K562 (cell line): ENCODE measurements at regions not wholly inside any gene's neighbourhood (a gene's known extent, or its start where the extent isn't known, plus 50 kb on each side); places are given as distances from the start of the nearest gene placed in this dataset.

Experiments used
- ATAC-seq: fragments of 200-7000 bp; cut with Tn5 transposase; 3 replicates; pipeline ENCODE4 v1.9.1; 2020; ENCODE audit warnings: moderate library complexity
- BruUV-seq: library from RNA; stranded (reverse); fragments of 400-500 nt; replicated peaks from 2 replicates; lab custom pipeline; 2021; lab: Mats Ljungman, UMichigan
- CTCF ChIA-PET: fragments of 300-600 bp; formaldehyde crosslinking; extraction: SDS; loops from one replicate; lab custom pipeline; 2021; ENCODE audit warnings: low intra/inter-chr PET ratio; lab: Yijun Ruan, JAX
- POLR2A ChIA-PET: fragments of 300-600, 350-650 bp; sonication (Branson Sonifier 250); formaldehyde crosslinking; extraction: SDS; loops from one replicate; lab custom pipeline; 2021; ENCODE audit warnings: antibody characterized with exemption, inconsistent platforms; lab: Yijun Ruan, JAX
- DNase-seq, 4 experiments: peaks; one replicate each; pipeline versions ENCODE4 v3.0.0 to v3.0.0-alpha.2; 2011 to 2018; ENCODE audit warnings: low spot score in 3 of 4, mixed read lengths in 3 of 4; ENCODE audit errors: extremely low read depth in 1 of 4
- FAIRE-seq: peaks from 2 replicates; lab custom pipeline; 2011; peaks lifted over from hg19 to GRCh38; lab: Jason Lieb, UNC
- H2AFZ ChIP-seq: 2 replicates; pipeline ENCODE4 v1.6.0; 2011; ENCODE audit warnings: low read depth, low read length, control low read depth, inconsistent platforms
- H3K27ac ChIP-seq: fragments of 200-600 bp; 3 replicates; pipeline ENCODE4 v1.8.0; 2011; ENCODE audit warnings: low read depth, mild to moderate bottlenecking, control low read depth, inconsistent platforms, low read length, moderate library complexity, mixed read lengths; ENCODE audit errors: extremely low read depth
- H3K27me3 ChIP-seq, 2 experiments: fragments of 300-600 bp in 1 of 2; 2 replicates in 1 of 2; 3 replicates in 1 of 2; pipeline versions ENCODE4 v1.6.0 to v1.8.0; 2011; ENCODE audit warnings: inconsistent platforms in 2 of 2, low read length in 2 of 2, mild to moderate bottlenecking in 1 of 2, mixed read lengths in 1 of 2, moderate library complexity in 1 of 2; ENCODE audit not compliant: control insufficient read depth in 2 of 2, insufficient read depth in 2 of 2
- H3K36me3 ChIP-seq: fragments of 300-600 bp; 3 replicates; pipeline ENCODE4 v1.8.0; 2011; ENCODE audit warnings: mild to moderate bottlenecking, low read length, inconsistent platforms; ENCODE audit not compliant: control insufficient read depth, insufficient read depth
- H3K4me1 ChIP-seq, 2 experiments: fragments of 200-600 bp in 1 of 2; replicated peaks in 1 of 2; 2 replicates in 1 of 2; 3 replicates in 1 of 2; pipeline versions ENCODE4 v1.5.1 to v1.8.0; 2011; ENCODE audit warnings: inconsistent platforms in 2 of 2, low read length in 2 of 2, mild to moderate bottlenecking in 1 of 2, mixed read lengths in 1 of 2, moderate library complexity in 1 of 2; ENCODE audit not compliant: control insufficient read depth in 2 of 2, insufficient read depth in 2 of 2
- H3K4me2 ChIP-seq: 2 replicates; pipeline ENCODE4 v1.6.1; 2011; ENCODE audit warnings: low read length, control low read depth, inconsistent platforms, mixed read lengths; ENCODE audit not compliant: insufficient read depth
- H3K4me3 ChIP-seq: fragments of 200-600 bp; sonication (generic), shearing (Covaris generic); 2 replicates; pipeline ENCODE4 v1.5.1; 2016; ENCODE audit warnings: control low read depth, inconsistent platforms
- H3K79me2 ChIP-seq: fragments of 200-600 bp; 3 replicates; pipeline ENCODE4 v1.8.0; 2011; ENCODE audit warnings: low read length, inconsistent platforms; ENCODE audit not compliant: control insufficient read depth, insufficient read depth
- H3K9ac ChIP-seq, 2 experiments: 2 replicates each; pipeline versions ENCODE4 v1.6.0 to v1.6.1; 2011; ENCODE audit warnings: low read depth in 2 of 2, low read length in 2 of 2, control low read depth in 1 of 2, inconsistent platforms in 1 of 2, mild to moderate bottlenecking in 1 of 2, mixed read lengths in 1 of 2; ENCODE audit not compliant: insufficient read depth in 1 of 2
- H3K9me1 ChIP-seq: one replicate; pipeline ENCODE4 v1.6.0; 2011; ENCODE audit warnings: inconsistent platforms, mild to moderate bottlenecking, low read length, moderate library complexity; ENCODE audit not compliant: control insufficient read depth, insufficient read depth
- H3K9me3 ChIP-seq: replicated peaks from 2 replicates; pipeline ENCODE4 v1.5.1; 2011; ENCODE audit warnings: low read depth, low read length, inconsistent platforms; ENCODE audit not compliant: control insufficient read depth, insufficient read depth
- H4K20me1 ChIP-seq: replicated peaks from 2 replicates; pipeline ENCODE4 v1.6.1; 2011; ENCODE audit warnings: low read length, inconsistent platforms, mixed read lengths; ENCODE audit not compliant: control insufficient read depth, insufficient read depth
- ATF1 ChIP-seq, 2 experiments: fragments of 450-650 bp in 1 of 2; IDR thresholded peaks; 2 replicates each; pipeline ENCODE4 v1.6.1; 2016; ENCODE audit warnings: missing compliant biosample characterization in 1 of 2, missing genetic modification characterization in 1 of 2
- ETV5 ChIP-seq: sonication (generic); formaldehyde crosslinking; IDR thresholded peaks from 2 replicates; pipeline ENCODE4 v1.4.0; 2020; ENCODE audit warnings: low read depth, mild to moderate bottlenecking, missing genetic modification reagents
- PCBP1 ChIP-seq: fragments of 200-400 bp; formaldehyde crosslinking; IDR thresholded peaks from 2 replicates; pipeline ENCODE4 v1.6.1; 2018; ENCODE audit warnings: mild to moderate bottlenecking, low read depth, low read length; ENCODE audit not compliant: poor library complexity, severe bottlenecking
- SREBF1 ChIP-seq: fragments of 150-350 bp; IDR thresholded peaks from 2 replicates; pipeline ENCODE4 v1.6.1; 2014; ENCODE audit warnings: antibody characterized with exemption, low read depth, low read length, borderline replicate concordance
- WGBS: fragments of 100-300 bp; shearing (Covaris generic); methylation state at CpG from one replicate; pipeline ENCODE4 v1.1.6; 2016; ENCODE audit warnings: low coverage, mixed read lengths; ENCODE audit not compliant: insufficient coverage; ENCODE audit errors: missing lambda C conversion rate; 5-methylcytosine and 5-hydroxymethylcytosine counted together
- in situ Hi-C: fragments of 300-500 bp; cut with MboI; formaldehyde crosslinking; loops from 4 replicates; pipeline ENCODE4 v1.15.0; 2018; ENCODE audit warnings: inconsistent platforms, mixed read lengths
- intact Hi-C: fragments of 100-400 bp; cut with micrococcal nuclease; formaldehyde crosslinking; loops from 2 replicates; pipeline ENCODE4 v1.14.2; 2022
- TF ChIP-seq, protein P1 (sequence below), 2 experiments: fragments of 450-650 bp in 1 of 2; sonication (generic) in 1 of 2; formaldehyde crosslinking in 1 of 2; IDR thresholded peaks; 2 replicates each; pipeline versions ENCODE4 v1.7.1 to v1.9.0; 2016 to 2022; ENCODE audit warnings: inconsistent platforms in 1 of 2, mild to moderate bottlenecking in 1 of 2, missing genetic modification reagents in 1 of 2

DNA sequence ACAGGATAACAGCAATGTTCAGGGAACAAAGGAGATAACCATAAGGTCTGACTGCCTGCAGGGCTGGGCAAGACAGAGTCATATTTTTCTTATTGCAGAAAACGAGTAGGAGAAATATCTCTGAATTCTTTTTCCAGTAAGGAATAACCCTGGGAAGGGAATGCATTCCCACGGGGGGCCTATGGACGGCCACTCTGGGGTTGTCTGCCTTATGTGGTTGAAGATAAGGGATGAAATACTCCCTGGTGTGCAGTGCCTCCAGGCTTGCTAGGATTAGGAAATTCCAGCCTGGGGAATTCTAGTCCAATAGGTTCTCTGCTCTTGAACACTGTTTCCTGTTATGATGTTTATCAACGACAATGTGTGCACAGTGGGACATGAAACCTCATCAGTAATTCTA is 185.3 kb upstream of the HSFY2 start:
- no peaks in the 10 kb centered on the region for H3K27me3 ChIP-seq
- H3K4me3 ChIP-seq = no peak overlapping the region
- no peaks in the 10 kb centered on the region for H3K4me1 ChIP-seq
- no peak overlapping the region for H3K9ac ChIP-seq
- ChIA-PET CTCF (no interaction called here), POLR2A (no interaction called here)
- ATAC-seq (no peak), FAIRE-seq (no peak), DNase-seq (no peak)
- no peaks in the 10 kb centered on the region for H4K20me1 ChIP-seq
- no peak overlapping the region for H3K27ac ChIP-seq
- no peak for TF ChIP-seq ATF1 (CRISPR knock-in tag; IDR thresholded peaks at IDR 0.05)
- no peak for TF ChIP-seq ATF1 (tag; IDR thresholded peaks at IDR 0.05)
- no peak for TF ChIP-seq ETV5
- no CpG with 5 or more reads among the region's 4 CpGs for WGBS
- no TSS peak for BruUV-seq
- H3K79me2 ChIP-seq = no peaks in the 10 kb centered on the region
- in situ Hi-C loops = no loop called here
- H3K4me2 ChIP-seq = no peak overlapping the region
- H2AFZ ChIP-seq = no peak overlapping the region
- H3K9me3 ChIP-seq = no peaks in the 10 kb centered on the region
- intact Hi-C loops = no loop called here
- no peaks in the 10 kb centered on the region for H3K36me3 ChIP-seq
- no peaks in the 10 kb centered on the region for H3K9me1 ChIP-seq

DNA sequence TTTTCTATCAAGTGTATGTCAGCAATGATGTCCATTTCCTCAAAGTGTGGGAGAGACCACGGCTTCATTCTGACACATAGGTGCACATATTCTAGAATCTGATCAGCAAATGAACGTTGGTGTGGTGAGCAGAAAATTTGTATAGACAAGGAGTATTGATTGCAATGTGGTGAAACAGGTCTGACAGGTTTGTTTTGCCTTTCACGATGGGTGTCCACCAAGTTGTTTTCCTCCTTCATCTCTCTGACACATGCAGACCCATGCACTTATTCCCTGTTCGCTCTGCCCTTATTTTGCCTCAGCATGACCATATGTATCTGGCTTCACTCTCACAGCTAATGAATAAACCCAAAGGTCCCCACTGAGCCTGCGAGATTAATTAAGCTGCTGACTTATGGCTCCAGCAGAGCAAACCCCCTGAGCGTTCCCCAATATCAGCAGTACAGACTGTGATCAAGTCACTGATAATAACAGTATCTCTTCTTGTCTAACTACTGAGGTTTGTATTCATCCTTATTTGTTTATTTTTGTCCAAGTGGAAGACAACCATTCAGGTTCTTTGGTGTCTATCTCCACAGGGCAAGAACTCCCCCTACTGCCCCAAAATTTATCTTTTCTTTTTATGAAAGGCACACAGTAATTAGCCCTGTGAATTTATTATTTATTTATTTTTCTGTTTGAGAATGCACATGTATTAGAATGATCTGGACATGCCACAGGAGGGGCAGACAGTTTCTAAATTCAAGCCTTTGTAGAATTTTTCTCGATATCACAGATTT is 178.3 kb upstream of the HSFY2 start:
- Histone ChIP-seq H3K4me1 (no peaks in the 10 kb centered on the region), H3K27ac (no peak overlapping the region), H3K9me1 (no peaks in the 10 kb centered on the region), H2AFZ (no peak overlapping the region), H3K4me2 (no peak overlapping the region), H3K9me3 (no peaks in the 10 kb centered on the region), H3K27me3 (no peaks in the 10 kb centered on the region), H3K36me3 (no peaks in the 10 kb centered on the region), H4K20me1 (no peaks in the 10 kb centered on the region), H3K79me2 (no peaks in the 10 kb centered on the region), H3K9ac (no peak overlapping the region), H3K4me3 (no peak overlapping the region)
- intact Hi-C loops = no loop called here
- no peak for FAIRE-seq
- CTCF ChIA-PET = no interaction called here
- ATAC-seq = no peak
- in situ Hi-C loops = no loop called here
- no CpG with 5 or more reads among the region's 7 CpGs for WGBS
- no peak for DNase-seq
- BruUV-seq = no TSS peak
- POLR2A ChIA-PET = no interaction called here
- no peak for TF ChIP-seq PCBP1
- TF ChIP-seq SREBF1 = no peak
- TF ChIP-seq, protein P1, sequence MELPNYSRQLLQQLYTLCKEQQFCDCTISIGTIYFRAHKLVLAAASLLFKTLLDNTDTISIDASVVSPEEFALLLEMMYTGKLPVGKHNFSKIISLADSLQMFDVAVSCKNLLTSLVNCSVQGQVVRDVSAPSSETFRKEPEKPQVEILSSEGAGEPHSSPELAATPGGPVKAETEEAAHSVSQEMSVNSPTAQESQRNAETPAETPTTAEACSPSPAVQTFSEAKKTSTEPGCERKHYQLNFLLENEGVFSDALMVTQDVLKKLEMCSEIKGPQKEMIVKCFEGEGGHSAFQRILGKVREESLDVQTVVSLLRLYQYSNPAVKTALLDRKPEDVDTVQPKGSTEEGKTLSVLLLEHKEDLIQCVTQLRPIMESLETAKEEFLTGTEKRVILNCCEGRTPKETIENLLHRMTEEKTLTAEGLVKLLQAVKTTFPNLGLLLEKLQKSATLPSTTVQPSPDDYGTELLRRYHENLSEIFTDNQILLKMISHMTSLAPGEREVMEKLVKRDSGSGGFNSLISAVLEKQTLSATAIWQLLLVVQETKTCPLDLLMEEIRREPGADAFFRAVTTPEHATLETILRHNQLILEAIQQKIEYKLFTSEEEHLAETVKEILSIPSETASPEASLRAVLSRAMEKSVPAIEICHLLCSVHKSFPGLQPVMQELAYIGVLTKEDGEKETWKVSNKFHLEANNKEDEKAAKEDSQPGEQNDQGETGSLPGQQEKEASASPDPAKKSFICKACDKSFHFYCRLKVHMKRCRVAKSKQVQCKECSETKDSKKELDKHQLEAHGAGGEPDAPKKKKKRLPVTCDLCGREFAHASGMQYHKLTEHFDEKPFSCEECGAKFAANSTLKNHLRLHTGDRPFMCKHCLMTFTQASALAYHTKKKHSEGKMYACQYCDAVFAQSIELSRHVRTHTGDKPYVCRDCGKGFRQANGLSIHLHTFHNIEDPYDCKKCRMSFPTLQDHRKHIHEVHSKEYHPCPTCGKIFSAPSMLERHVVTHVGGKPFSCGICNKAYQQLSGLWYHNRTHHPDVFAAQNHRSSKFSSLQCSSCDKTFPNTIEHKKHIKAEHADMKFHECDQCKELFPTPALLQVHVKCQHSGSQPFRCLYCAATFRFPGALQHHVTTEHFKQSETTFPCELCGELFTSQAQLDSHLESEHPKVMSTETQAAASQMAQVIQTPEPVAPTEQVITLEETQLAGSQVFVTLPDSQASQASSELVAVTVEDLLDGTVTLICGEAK (IDR thresholded peaks at IDR 0.05) = no peak
- TF ChIP-seq, protein P1 (CRISPR knock-in tag; IDR thresholded peaks at IDR 0.05) = no peak
